ENCODE measurements at regions not wholly inside any gene's neighbourhood (a gene's known extent, or its start where the extent isn't known, plus 50 kb on each side); places are given as distances from the start of the nearest gene placed in this dataset.

DNA sequence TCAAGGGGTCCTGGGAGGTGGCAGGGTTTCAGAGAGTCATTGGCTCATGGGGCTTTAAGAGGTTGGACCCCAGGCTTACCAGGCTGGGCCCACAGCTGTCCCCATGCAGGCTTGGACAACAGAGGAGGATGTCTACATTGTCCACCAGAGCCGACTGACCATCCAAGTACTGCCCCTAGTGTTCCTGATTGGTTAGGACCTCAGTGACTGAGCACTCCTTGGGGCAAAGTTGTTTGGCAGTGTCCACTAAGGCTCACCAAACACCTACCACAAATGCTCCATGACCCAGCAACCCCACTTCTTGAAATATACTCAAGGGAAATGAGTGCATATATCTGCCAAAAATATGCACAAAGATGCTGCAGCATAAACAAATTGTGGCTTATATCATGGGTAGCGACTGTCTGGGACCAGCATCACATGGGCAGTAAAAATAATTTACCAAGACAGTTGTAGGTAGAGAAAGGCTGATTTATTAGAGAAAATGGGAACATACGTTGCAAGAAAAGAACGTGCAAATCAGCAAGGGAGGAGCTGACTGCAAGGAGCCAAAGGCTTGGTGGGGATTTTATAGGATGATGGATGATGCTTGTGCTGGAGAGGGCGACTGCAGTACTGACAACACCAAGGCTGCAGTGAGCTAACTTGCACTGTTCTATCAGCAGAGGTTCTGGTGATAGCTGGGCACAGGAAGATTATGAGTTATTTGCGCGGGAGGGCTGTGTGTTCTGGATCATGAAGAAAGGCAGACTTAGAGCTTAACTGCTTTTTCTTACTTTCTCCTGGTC, 265.2 kb downstream of the GADD45G start:
- DNase-seq = no peak

DNA sequence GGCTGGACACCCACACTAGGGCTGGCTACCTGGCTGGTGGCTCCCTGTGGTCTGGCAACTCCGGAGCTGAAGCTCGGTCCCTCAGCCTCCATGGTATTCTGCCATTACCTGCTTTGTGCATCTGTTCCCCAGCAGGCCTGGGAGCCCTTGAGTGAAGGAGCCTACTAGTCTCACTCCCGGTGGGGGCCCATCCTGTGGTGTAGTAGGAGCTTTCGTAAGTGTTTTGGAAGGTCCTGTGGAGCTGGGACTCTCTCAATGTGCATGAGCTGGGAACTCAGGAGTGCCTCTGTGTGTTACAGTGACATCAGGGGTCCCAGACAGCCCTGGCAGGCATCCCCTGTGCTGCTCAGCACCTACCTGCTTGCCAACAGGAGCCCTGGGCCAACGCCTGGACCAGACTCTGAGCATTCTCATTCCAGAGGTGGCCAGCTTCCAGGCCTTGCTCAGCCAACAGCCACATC, 267.1 kb downstream of the GADD45G start:
- no peak for DNase-seq

GRCh38 chr9:89872426-89872912, 267.7 kb downstream of the GADD45G start:
- DNase-seq = no peak

- no peak for DNase-seq
Observed at GRCh38 chr9:89872913-89873707, 268.3 kb downstream of the GADD45G start.

- DNase-seq = no peak
Observed at GRCh38 chr9:89873801-89874200, 269.0 kb downstream of the GADD45G start.

DNA sequence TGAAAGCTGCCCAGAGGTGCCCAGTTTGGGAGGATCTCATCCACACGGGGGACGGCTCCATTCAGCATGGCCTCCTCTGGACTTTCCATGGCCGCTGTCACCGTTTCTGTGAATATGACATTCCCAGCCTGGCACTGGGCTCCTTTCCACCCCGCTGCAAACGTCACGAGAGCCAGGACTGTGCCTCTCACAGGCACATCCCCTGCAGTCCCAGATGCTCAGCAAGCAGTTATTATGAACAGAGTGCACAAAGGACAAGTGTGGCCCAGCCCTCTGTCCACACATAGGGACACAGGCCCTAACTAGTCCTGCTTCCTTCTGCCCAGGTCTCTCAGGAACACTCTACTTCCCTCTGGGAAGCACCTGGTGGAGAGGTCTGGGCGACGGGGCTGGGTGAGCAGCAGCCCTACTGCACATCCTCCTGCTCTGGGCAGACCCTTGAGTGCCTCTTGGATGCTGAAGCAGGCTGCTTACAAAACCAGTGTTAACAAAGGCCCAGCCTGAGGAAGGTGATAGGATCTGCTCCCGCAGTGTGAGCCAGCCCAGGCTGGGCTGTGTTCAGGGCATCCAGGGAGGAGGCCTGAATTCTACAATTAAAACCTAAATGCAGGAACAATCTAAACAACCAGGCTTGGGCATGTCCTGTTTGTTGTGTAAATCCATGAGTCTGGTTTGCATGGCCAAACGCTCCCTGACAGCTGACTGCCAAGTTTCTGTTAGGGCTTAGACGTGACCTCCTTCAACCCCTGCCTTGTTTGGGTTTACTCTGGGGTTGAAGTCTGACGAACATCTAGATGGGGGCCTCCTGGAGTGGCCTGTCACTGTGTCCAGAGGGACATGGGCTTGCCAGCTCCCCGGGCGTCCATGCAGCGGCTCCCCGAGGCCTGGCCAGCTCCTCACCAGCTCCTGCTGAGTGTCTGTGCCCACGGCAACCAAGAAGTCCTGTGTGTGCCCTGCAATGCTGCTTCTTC, 269.8 kb downstream of the GADD45G start:
- no peak for DNase-seq

GRCh38 chr9:89877051-89878002, 272.5 kb downstream of the GADD45G start:
- DNase-seq = no peak

DNA sequence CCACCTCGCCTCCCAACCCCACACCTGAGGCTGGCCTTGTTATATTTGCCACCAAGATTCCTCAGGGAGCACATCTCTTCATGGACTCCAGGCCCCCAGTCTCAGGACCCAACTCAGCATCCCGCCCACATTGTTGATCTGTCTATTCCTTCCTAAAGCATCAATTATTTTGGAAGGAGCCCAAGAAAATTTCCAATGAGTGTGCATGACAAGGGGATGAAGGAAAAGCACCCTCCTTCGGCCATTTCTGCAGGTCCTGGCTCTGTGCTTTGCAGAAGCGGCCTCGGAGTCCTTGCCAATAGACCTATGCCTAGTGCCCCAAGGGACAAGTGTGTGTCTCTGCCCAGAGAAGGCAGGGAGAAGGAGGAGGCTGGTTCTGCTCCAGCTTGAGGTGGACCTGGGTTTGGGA, 273.2 kb downstream of the GADD45G start:
- DNase-seq = no peak

DNA sequence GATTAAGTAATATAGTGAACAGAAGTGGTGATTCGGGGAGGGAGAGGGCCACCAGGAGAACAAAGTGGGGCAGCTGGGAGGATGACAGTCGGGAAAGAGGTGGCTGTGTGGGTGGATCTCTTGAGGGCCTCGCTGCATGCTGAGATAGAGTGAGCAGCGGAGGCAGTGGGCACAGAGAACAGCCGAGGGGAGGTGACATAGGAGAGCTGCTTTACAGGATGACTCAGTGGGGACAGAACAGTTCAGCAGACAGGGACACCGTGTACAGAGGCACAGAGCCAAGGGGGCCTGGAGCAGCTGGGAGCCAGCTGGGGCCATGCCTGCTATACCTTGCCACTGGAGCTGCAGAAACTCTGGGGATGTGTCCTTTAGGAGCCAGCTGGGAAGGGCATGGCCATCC, 273.9 kb downstream of the GADD45G start:
- no peak for DNase-seq

DNA sequence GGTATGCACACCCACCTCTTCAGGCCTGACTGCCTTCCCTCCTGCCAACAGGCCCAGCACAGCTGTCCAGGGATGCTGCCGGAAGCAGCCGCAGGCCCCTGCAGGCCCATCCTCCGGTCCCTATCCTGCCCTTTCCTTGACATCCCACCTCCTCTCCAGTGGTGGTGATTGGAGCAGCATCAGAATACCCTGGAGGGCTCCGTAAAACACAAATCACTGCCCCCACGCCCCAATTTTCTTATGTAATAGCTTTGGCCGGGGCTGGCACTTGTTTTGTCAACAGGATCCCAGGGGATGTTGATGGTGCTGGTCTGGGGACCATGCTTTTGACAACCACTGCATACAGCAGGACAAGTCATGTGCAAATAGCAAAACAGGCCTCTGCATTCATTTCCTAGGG, 274.5 kb downstream of the GADD45G start:
- no peak for DNase-seq

DNA sequence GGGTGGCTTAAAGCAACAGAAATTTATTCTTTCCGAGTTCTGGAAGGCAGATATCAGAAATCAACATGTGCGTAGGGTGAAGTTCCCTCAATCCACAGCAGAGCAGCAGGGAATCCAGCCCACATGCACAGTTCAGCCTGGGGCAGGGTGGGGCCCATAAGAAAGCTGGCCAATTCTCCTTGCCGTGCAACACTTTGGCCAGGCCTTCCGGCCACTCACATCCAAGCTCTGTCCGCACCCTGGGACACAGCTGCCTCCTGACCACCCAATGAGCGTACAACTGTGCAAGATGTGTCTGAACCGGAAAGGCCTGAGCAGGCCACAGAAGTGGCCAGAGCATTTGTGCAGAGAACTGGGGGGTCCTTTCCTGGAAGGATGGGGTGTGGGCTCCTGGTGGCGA, 274.9 kb downstream of the GADD45G start:
- DNase-seq = no peak

GRCh38 chr9:89880161-89880560, 275.3 kb downstream of the GADD45G start:
- no peak for DNase-seq

GRCh38 chr9:89880721-89881120, 275.9 kb downstream of the GADD45G start:
- DNase-seq = no peak

DNA sequence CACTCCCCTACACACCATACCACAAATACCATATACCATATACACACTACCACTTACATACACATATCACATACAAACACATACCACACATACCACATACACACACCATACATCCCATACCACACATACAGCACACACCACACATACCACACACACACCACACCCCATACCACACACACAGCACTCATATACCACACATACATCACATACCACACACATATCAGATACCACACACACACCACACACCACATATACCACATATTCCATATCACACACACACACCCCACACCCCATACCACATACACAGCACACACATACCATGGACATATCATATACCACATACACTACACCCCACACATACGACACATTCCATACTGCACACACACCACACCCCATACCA, 276.6 kb downstream of the GADD45G start:
- DNase-seq = no peak

- no peak for DNase-seq
Observed at GRCh38 chr9:89882930-89883361, 278.1 kb downstream of the GADD45G start.

GRCh38 chr9:89883401-89884341, 278.9 kb downstream of the GADD45G start:
- DNase-seq = no peak

GRCh38 chr9:89884356-89885083, 279.7 kb downstream of the GADD45G start:
- DNase-seq = no peak

GRCh38 chr9:89885156-89885555, 280.3 kb downstream of the GADD45G start:
- DNase-seq = no peak

GRCh38 chr9:89886281-89886700, 281.5 kb downstream of the GADD45G start:
- no peak for DNase-seq

- no peak for DNase-seq
Observed at GRCh38 chr9:89887286-89887685, 282.5 kb downstream of the GADD45G start.

Measured in CD4-positive, alpha-beta T cell treated with Interleukin-10 for 1 hour (primary cell).